Tibial nerve (tissue), 4 donors: ENCODE measurements at regions not wholly inside any gene's neighbourhood (a gene's known extent, or its start where the extent isn't known, plus 50 kb on each side); places are given as distances from the start of the nearest gene placed in this dataset.

Source experiments
- DNase-seq, 2 donors: peaks; one replicate each; pipeline ENCODE4 v3.0.0-alpha.2; 2019; ENCODE audit warnings: low spot score in 2 of 2
- H3K27ac ChIP-seq, 4 donors: fragments of 200-600 bp; sonication (generic) in 3 of 4; one replicate each; pipeline ENCODE4 v1.5.1; 2017 to 2019; ENCODE audit warnings: mild to moderate bottlenecking in 1 of 4
- H3K27me3 ChIP-seq, 2 donors: fragments of 200-600 bp; sonication (generic) in 1 of 2; one replicate each; pipeline versions ENCODE4 v1.5.1 to v1.6.0; 2017 to 2019
- H3K36me3 ChIP-seq, 3 donors: fragments of 200-600 bp; sonication (generic); one replicate each; pipeline ENCODE4 v1.5.1; 2018 to 2019
- H3K4me1 ChIP-seq, 4 donors: fragments of 200-600 bp; sonication (generic) in 3 of 4; one replicate each; pipeline ENCODE4 v1.5.1; 2017 to 2019
- H3K4me3 ChIP-seq, 4 donors: fragments of 200-600 bp; sonication (generic) in 3 of 4; one replicate each; pipeline ENCODE4 v1.5.1; 2017 to 2019; ENCODE audit warnings: mild to moderate bottlenecking in 1 of 4, moderate library complexity in 1 of 4
- H3K9me3 ChIP-seq, 4 donors: fragments of 200-600 bp; sonication (generic) in 3 of 4; one replicate each; pipeline ENCODE4 v1.5.1; 2017 to 2019
- EP300 ChIP-seq, 2 donors: sonication (generic); formaldehyde crosslinking; IDR thresholded peaks; one replicate each; pipeline ENCODE4 v1.6.1; 2017; ENCODE audit warnings: antibody characterized with exemption in 2 of 2, mild to moderate bottlenecking in 1 of 2
- POLR2A ChIP-seq, 2 donors: fragments of 450-650 bp; IDR thresholded peaks; one replicate each; pipeline ENCODE4 v1.6.1; 2017; ENCODE audit warnings: antibody characterized with exemption in 2 of 2, mild to moderate bottlenecking in 2 of 2, moderate library complexity in 2 of 2
- WGBS, 2 donors: methylation state at CpG; one replicate each; pipeline ENCODE4 v1.1.5; 2018; 5-methylcytosine and 5-hydroxymethylcytosine counted together
- TF ChIP-seq, protein P1 (sequence below), 5 experiments: fragments of 200-600 bp in 3 of 5; fragments of 450-650 bp in 2 of 5; sonication (generic) in 3 of 5; IDR thresholded peaks; one replicate each; pipeline ENCODE4 v1.5.1; 2016 to 2019; ENCODE audit warnings: antibody characterized with exemption in 5 of 5, mild to moderate bottlenecking in 3 of 5, moderate library complexity in 2 of 5

DNA sequence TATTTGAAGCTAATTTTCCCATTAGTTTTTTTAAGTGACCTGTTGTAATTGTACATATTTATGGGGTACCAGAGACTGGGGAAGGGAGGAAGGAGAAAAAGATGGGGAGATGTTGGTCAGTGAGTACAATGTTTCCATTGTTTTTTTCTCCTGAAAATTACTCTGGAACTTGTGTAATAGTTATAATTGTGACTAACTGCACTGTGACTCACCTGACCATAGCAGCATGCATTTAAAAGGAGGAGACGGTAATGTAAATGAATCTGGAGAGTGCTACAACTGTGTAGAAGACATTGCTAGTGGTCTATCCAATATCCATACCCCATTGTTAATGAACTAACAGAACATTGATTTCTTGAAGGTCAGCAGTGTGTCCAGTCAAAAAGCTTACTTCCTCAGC, 133.4 kb downstream of the RFPL4B start:
- H3K36me3 ChIP-seq: no peaks in the 10 kb centered on the region
- H3K4me1 ChIP-seq: peaks cover 0 to 8% (median 0%) of the 10 kb centered on the region in 4 donors
- no peaks in the 10 kb centered on the region for H3K27me3 ChIP-seq
- WGBS, 2 donors: 79 to 83% methylated on average over 1 of the region's 1 CpG
- DNase-seq: no peak
- no peak overlapping the region for H3K27ac ChIP-seq
- H3K9me3 ChIP-seq: no peaks in the 10 kb centered on the region
- no peak overlapping the region for H3K4me3 ChIP-seq
- TF ChIP-seq POLR2A (IDR thresholded peaks at IDR 0.05): no peak
- TF ChIP-seq, protein P1, sequence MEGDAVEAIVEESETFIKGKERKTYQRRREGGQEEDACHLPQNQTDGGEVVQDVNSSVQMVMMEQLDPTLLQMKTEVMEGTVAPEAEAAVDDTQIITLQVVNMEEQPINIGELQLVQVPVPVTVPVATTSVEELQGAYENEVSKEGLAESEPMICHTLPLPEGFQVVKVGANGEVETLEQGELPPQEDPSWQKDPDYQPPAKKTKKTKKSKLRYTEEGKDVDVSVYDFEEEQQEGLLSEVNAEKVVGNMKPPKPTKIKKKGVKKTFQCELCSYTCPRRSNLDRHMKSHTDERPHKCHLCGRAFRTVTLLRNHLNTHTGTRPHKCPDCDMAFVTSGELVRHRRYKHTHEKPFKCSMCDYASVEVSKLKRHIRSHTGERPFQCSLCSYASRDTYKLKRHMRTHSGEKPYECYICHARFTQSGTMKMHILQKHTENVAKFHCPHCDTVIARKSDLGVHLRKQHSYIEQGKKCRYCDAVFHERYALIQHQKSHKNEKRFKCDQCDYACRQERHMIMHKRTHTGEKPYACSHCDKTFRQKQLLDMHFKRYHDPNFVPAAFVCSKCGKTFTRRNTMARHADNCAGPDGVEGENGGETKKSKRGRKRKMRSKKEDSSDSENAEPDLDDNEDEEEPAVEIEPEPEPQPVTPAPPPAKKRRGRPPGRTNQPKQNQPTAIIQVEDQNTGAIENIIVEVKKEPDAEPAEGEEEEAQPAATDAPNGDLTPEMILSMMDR (IDR thresholded peaks at IDR 0.05): no peak
- no peak for TF ChIP-seq EP300 (IDR thresholded peaks at IDR 0.05)

DNA sequence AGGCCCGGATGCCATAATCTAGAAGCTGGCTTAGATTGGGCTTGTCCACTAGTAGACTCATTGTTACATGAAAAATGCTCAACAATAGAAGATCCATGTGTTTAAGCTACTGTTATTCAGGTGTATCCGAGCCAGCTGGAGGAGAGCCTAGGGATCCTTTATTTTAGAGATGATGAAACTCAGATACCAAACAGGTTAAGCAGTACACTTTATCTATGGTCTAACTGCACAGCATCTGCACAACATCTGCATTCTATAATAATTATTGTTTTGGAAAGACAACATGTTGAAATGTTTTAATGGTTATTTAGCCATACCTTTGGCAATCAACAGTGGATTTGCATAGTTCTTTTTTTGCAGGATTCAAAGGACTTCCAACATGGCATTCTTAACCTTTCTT, 134.1 kb downstream of the RFPL4B start:
- peaks cover 0 to 15% (median 0%) of the 10 kb centered on the region in 4 donors for H3K4me1 ChIP-seq
- H3K9me3 ChIP-seq: no peaks in the 10 kb centered on the region
- no peaks in the 10 kb centered on the region for H3K36me3 ChIP-seq
- DNase-seq: no peak
- H3K27ac ChIP-seq: no peak overlapping the region
- 81 to 89% methylated on average over 2 of the region's 2 CpGs for WGBS, 2 donors
- no peak overlapping the region for H3K4me3 ChIP-seq
- TF ChIP-seq POLR2A (IDR thresholded peaks at IDR 0.05): no peak
- TF ChIP-seq, protein P1 (IDR thresholded peaks at IDR 0.05): no peak
- TF ChIP-seq EP300 (IDR thresholded peaks at IDR 0.05): no peak
- no peaks in the 10 kb centered on the region for H3K27me3 ChIP-seq

DNA sequence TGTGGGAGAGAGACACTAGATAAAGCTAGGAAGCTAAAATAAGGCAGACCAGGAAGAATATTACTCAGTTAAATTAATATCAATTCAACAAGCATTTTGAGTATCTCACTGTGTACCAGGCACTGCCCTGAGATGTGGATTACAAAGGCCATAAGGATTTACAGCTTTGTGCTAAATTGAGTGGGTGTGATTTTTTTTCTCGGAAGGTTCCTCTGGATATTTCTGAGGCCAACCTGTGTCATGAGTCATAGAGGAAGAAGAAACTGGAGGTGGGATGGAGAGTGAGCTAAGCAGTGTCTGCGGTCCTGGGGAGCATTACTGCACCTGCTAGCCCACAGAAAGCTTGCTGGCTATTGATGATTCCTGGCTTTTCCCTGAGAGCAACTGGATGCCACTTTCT, 135.2 kb downstream of the RFPL4B start:
- H3K4me3 ChIP-seq: no peak overlapping the region
- H3K36me3 ChIP-seq: no peaks in the 10 kb centered on the region
- WGBS, 2 donors: 74 to 80% methylated on average over 2 of the region's 2 CpGs
- no peak for TF ChIP-seq POLR2A (IDR thresholded peaks at IDR 0.05)
- TF ChIP-seq EP300 (IDR thresholded peaks at IDR 0.05): no peak
- TF ChIP-seq, protein P1 (IDR thresholded peaks at IDR 0.05): no peak
- H3K27ac ChIP-seq: no peak overlapping the region
- no peaks in the 10 kb centered on the region for H3K27me3 ChIP-seq
- H3K4me1 ChIP-seq: peaks cover 0 to 20% (median 0%) of the 10 kb centered on the region in 4 donors
- DNase-seq: no peak
- H3K9me3 ChIP-seq: no peaks in the 10 kb centered on the region

DNA sequence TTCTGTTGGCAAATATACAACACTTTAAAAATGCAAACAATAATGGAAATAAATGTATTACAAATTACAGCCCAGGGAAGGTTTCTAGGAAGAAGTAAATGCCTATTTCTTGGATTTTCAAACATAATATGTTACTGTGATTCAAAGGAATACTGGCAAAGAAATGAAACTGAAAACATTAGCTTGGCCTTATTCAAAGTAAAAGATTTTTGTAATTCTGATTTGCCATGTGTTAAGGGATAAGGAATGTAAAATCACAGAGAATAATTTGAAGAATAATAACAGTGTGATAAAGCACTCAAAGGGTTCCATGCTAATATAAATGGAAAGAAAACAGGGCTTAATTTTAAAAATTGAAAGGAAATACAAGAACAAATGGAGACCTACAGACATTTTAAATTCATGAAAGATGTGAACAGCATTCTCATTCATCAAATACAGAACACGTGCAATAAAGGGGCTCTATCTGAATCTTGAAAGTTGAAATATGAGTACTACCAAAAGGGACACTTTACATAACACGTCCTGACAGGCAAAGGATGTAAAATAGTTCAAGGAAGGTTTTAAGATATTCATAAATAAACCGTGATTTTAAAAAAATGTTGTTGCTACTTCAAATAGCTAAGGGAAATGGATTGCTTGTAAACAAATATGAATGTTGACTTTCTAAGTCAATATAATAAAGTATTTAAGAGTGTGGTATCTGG, 138.1 kb downstream of the RFPL4B start:
- TF ChIP-seq EP300 (IDR thresholded peaks at IDR 0.05): no peak
- TF ChIP-seq, protein P1 (IDR thresholded peaks at IDR 0.05): no peak
- DNase-seq: no peak
- H3K4me1 ChIP-seq: peaks cover 0 to 20% (median 0%) of the 10 kb centered on the region in 4 donors
- H3K27me3 ChIP-seq: no peaks in the 10 kb centered on the region
- H3K27ac ChIP-seq: no peak overlapping the region
- no peaks in the 10 kb centered on the region for H3K9me3 ChIP-seq
- H3K36me3 ChIP-seq: no peaks in the 10 kb centered on the region
- 13 to 25% methylated on average over 3 of the region's 3 CpGs for WGBS, 2 donors
- H3K4me3 ChIP-seq: no peak overlapping the region

DNA sequence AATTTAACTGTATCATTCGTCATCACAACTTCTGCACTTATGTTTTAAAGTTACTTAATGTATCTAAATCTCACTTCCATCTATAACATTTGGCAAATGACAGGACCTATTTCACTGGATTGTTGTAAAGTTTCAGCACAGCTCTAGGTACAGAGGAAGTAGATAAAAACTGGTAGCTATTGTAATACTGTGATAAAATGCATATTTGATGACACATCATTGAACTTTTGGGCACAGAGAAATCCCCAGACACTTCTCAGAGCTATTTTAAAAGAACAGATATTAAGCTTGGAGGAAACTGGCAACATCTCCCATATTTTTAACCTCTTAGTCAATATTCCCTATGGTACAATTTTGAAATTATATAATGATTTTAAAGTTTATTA, 138.7 kb downstream of the RFPL4B start:
- H3K27ac ChIP-seq: no peak overlapping the region
- H3K4me3 ChIP-seq: no peak overlapping the region
- H3K27me3 ChIP-seq: no peaks in the 10 kb centered on the region
- 69 to 70% methylated on average over 1 of the region's 1 CpG for WGBS, 2 donors
- no peak for TF ChIP-seq POLR2A (IDR thresholded peaks at IDR 0.05)
- TF ChIP-seq EP300 (IDR thresholded peaks at IDR 0.05): no peak
- TF ChIP-seq, protein P1 (IDR thresholded peaks at IDR 0.05): no peak
- no peaks in the 10 kb centered on the region for H3K9me3 ChIP-seq
- DNase-seq: no peak
- H3K36me3 ChIP-seq: no peaks in the 10 kb centered on the region
- peaks cover 0 to 20% (median 0%) of the 10 kb centered on the region in 4 donors for H3K4me1 ChIP-seq
